Renal cortex interstitium (tissue), 11 donors: ENCODE measurements at regions not wholly inside any gene's neighbourhood (a gene's known extent, or its start where the extent isn't known, plus 50 kb on each side); places are given as distances from the start of the nearest gene placed in this dataset.
"Not testable (repeated sequence)": the region's sequence is repeated elsewhere in the genome, so short reads cannot be mapped to it uniquely, and the experiment has no call there.

Experiments
- DNase-seq, 11 donors: peaks; one replicate each; pipeline ENCODE4 v3.0.0-alpha.2; 2013; ENCODE audit warnings: low read depth in 9 of 11, low spot score in 4 of 11; ENCODE audit errors: extremely low read depth in 1 of 11

DNA sequence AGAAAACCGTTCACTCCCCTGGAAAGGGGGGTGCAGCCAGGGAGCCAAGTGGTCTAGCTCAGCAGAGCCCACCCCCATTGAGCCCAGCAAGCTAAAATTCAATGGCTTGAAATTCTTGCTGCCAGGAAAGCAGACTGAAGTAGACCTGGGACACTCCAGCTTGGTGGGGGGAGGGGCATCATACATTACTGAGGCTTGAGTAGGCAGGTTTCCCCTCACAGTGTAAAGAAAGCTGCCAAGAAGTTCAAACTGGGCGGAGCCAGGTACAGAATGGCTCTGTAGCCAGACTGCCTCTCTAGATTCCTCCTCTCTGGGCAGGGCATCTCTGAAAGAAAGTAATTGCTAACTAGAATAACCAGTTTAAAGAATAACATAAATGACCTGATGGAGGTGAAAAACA lies 372.3 kb upstream of the F9 start:
- DNase-seq = peak in 4 of 11 donors; percentile 1 to 18 (median 5)

DNA sequence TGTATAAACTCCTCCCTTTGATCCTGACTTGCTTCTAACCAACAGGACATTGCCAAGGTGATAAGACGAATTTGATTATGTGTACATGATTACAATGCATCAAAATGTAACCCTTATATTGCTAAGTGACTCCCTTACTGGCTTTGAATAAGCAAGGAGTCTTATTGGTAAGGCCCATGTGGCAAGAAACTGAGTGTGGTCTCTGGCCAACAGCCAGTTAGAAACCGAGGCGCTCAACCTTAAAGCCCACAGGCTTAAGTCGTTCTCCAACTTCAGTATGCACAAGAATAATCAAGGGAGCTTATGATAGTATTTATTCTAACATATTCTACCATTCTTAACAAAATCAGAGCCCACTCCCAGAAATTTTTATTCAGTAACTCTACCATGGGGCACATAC lies 374.2 kb upstream of the F9 start:
- DNase-seq = no peak

DNA sequence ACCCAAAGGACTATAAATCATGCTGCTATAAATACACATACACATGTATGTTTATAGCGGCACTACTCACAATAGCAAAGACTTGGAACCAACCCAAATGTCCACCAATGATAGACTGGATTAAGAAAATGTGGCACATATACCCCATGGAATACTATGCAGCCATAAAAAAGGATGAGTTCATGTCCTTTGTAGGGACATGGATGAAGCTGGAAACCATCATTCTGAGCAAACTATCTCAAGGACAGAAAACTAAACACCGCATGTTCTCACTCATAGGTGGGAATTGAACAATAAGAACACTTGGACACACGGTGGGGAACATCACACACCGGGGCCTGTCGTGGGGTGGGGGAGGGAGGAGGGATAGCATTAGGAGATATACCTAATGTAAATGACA lies 383.9 kb upstream of the F9 start:
- DNase-seq = not testable (repeated sequence)

DNA sequence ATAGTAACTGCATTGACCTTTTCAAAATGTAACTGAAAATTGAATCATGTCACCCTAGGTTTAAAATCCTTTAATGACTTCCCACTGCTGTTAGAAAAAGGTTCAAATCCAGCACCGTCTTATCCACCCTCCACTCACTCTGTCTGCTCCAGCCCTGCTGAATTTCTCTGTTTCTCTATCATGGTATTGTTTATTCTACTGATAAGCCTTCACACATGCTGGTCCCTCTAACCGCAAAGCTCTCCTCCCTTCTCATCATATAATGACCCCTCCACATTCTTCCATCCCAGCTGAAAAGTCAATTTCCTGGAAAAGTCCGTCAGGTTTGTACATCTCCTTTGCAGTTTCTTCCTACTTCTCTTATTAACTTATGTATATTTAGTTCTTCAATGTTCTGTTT lies 389.2 kb upstream of the F9 start:
- DNase-seq = no peak

DNA sequence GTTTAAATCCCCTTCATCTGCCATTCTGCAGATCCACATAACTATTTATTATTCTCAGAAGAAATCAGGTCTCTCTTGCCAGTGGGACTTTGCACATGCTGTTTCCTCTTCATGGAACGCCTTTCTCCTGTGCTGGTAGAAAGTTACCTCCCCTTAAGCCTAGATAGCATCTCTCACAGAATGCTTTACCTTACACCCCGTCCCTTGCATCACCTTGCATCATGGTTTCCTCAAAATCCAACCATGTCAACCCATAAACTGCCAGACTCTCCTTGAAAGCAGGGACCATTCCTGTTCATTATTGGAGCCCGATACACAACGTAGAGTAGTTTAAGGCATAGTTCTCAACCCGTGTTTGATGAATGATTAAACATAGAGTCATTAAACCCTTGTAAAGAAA lies 396.2 kb upstream of the F9 start:
- DNase-seq = no peak

DNA sequence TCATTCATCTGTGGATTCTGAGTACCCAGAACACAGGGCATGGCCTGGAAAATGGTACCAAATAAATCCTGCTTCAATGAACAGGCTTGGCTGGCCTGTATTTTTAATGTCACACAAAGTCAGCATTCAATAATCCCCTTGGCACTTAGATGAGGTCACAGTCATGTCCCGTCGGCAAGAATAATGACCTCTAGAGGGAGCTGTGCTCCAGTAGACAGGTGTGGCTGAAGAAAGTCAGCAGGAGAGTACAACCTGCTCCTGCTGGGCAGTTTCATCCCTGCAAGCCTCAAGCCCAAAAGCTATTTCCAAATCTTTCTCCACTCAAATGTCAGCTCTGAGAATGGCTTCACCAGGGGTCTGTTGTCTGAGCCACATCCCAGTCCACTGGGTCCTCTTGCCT lies 404.0 kb upstream of the F9 start:
- DNase-seq = peak in 9 of 11 donors; percentile 0 to 24 (median 5)

DNA sequence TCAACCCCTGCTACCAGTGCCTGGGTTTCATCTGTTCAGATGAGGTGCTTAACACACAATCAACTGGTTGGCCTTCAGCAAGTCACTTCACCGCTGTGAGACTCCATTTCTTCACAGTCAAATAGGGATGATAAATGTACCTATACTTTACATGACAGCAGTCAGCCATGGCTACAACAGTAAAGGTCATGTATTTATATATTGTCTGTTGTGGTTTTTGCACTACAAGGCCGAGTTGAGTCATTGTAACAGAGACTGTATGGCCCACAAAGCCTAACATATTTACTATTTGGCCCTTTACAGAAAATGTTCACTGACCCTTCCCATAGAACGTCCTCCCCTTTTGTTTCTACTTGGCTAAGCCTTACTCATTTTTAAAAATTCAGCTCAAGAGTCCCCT lies 404.6 kb upstream of the F9 start:
- DNase-seq = no peak

DNA sequence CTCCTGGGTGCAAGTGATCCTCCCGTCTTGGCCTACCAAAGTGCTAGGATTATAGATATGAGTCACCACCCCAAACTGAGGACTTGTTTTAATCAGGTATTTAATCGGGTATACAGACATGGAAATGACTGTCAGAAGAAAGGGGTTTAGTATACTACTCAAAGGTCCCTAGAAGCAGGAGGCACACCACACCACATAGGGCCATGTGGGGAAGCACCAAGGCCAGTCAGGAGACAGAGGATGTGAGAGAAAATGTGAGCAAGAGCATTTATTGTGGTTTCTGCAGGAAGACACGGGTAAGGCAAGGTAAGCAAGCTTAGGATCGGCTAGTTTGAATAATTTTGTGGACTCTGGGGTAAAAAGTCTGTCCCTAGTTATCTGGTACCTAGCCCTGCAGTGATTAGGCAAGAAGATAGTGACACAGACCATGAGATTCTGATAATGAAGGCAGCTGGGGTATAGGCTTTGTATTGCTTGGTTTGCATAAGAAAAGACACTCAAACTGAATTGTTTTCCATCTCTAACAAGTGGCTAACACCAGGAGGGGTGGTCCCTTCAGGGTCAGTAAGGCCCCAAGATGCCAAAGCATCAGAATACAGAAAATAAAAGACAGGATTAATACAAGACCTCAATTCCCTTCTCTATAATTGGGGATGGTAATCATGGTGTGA lies 408.8 kb upstream of the F9 start:
- no peak for DNase-seq

DNA sequence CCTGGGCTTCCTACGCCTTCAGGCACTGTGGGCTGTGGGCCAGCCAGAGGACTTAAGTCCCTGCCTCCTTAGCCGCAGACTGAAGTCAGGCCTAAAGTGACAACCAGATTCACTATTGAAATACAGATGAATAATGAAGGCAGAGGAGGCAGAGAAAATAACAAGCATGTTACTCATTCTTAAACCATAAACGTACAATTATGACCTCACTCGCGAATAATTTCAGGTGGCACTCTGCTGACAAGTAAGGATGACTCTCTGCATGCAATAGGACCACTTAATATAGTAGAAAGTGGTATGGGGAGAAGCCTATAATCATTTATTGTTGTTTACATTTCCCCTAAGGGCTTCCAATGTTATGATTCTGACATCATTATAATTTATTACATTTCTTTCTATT lies 409.2 kb upstream of the FGF13 start:
- no peak for DNase-seq

DNA sequence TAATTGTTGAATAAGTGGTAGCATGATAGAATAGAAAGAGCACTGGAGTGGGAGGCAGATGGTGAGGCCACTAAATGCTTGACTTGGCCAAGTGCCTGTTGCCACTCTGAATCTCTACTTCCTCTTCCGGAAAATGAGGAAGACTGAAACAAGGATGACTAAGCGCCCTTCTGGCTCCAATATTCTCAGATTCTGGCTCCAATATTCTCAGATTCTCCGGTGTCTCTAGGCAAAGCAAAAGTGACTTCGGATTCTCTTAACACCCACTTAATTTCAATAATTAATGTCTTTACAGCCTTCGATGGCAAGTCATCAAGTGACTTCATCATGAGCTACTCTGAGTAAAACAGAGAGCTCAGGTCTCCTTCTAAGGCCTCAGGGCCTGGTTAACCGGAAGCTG lies 402.2 kb upstream of the FGF13 start:
- no peak for DNase-seq

DNA sequence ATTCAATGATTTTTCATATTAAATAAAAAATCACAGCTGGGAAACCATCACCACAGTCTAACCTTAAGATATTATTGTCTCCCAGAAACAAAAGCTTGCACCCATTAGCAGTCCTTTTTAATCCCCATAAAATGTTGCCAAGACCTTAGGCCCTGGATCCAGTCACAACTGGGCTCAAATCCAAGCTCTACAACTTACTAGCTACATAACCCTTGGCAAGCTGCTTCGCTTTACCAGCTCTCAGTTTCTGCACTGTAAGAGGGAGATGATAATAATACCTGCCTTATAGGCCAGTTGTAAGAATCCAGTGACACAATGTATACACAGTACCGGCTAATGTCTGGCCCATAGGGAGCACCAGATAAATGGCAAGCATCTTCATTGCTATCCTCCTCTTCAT lies 400.9 kb upstream of the FGF13 start:
- DNase-seq = no peak

DNA sequence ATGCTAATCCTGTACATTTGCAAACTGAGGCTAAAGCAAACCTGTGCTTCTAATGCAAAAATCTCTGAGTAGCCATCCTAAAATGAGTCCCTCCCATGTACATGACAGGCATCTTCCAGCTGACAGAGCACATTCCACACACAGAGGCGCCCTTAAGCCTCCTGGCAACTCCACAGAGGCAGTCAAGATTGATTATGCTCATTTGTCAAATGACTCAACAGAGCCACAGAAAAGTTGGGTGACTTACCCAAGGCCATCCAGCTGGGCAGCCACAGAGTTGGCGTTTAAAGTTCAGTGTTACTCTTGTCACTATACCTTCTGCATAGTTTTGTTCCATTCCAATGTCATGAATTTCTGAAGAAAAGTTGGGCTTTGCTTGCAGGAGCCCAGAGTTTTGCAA lies 394.6 kb upstream of the FGF13 start:
- no peak for DNase-seq

DNA sequence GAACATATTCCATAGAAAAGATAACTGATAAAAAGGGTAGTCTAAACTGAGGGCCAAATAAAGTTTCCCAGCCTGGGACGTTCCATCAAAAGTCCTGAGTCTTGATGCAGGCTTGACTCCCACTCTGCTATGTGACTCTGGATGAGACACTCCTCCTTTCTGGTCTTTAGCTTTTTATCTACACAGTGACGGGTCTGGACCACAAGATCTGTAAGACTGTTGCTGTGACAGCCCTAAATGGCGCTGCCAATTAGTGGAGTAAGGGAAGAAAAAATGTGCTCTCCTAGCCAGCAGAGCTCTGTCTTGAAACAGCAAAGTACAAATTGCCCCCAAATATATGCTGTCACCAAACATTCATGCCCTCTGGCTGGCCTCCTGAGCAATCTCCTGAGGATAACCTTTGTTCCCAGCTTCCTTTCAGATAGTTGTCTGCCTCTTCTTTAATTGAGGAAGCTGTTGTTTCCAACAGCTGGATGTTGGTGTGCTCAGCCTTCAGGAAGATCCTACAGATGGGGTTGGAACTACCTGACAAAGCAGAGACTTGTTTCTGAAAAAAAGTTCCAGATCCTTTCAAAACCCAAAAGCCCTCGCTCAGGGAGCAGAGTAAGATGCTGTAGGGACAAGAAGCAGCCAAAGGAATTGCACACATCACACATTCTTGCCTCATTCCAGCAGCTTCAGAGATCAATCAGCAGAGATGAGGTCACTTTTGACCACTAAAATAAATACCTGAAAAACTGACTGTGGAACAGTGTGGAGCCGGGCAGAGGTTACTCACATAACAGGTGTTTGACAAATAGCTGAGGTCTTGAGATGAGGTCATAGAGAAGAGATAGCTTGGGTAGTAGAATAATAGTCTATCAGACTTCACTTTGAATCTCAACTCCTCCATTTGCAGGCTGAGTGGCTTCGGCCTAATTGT lies 383.4 kb upstream of the FGF13 start:
- no peak for DNase-seq

DNA sequence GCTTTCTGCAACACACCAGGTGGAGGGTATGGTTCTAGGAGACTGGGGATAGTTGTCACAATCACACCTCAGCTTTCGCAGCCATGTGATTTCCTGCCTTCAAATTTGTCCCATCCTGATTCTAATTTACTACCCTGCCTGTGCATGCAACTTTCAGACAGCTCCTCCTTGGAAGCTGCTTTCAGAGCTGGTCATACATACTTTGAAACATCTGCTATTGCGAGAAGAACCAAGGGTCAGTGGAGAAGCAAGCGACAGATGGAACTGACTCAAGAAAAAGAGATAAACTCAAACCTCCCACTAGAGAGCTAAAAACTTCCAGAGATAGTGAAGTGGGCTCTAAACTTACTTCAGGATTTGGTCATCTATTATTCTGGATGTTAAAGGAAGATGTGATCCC lies 381.7 kb upstream of the FGF13 start:
- no peak for DNase-seq

DNA sequence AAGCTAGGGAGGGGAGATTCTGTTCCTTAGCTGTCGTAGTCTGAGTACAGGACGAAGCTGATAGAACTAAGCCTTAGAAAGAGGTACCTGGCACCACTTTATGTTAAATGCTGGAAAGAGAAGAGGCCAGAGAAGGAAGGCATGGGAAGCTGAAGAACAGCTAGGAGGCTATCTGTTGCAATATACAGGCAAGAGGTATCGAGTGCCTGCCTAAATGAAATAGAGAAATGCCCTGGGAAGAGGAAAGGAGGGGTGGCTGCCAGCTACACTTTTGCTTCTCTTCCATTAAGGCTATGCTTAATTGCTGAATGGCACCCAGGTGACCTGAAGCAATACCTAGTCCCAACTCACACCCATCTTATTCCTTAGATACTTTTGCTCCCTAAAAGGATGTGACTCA lies 380.4 kb upstream of the FGF13 start:
- DNase-seq = no peak

DNA sequence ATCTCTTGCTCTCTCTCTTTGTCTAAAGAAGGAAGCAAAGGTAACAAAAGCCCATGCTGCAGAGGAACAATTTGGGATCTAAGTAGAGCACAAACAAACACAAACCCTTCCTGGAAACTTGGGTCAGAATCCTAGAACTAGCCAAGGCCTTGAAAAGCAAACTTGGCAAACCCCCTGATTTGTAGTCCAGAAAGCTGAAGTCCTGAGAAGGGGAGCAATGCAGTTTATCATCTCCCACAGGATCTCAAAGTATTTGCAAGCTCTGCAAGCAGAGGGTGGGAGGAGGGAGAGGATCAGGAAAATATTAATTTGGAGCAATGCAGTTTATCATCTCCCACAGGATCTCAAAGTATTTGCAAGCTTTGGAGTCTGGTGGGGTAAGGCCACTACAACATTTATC lies 379.5 kb upstream of the FGF13 start:
- DNase-seq = no peak

DNA sequence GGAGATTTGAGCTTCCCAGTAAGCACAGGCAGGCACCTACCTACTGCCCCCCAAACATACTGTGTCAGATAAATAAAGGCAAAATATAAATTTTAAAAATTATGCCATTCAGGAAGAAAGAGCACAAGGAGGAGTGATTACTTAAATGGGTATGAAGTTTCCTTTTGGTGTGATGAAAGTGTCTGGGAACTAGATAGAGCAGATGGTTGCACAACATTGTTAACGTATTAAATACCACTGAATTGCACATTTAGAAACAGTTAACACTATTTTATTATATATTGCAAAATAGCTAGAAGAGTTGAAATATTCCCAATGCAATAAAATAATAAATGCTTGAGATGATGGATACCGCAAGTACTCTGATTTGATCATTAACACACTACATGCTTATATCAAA lies 374.7 kb upstream of the FGF13 start:
- no peak for DNase-seq

DNA sequence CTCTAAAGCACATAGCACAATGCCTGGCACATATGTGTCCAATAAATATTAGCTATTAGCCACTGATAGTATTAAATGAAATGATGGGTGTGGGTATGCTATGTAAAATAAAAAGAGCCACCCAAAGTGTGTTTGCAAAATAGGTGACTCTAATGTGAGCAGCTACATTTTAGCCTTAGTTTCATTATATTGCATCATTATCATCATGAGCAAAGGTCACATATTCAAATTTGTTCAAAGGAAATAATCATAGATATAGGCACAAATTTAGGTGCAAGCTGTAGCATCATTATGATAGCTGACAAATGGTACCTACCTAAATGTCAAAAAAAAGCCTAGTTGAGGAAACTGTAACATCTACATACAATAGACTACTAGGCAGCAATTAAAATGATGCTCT lies 373.9 kb upstream of the FGF13 start:
- DNase-seq = no peak

DNA sequence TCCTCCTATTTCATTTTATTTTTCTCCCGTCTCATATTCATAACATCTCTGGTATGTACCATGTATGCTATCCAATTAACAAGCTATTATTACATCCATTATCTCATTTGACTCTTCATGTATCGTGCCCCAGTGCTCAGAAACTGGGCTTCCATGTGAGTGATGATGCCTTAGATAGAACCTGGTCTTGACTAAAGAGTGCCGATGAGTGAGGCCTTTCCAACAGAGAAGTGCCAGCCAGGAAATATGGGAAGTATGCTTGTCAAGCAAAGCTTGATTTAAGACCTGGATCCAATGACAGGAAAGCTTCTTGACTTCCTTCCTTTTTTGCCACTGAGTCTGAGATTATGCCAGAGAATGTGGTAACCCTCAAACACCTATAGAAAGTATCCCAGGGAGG lies 371.7 kb upstream of the FGF13 start:
- DNase-seq = no peak

DNA sequence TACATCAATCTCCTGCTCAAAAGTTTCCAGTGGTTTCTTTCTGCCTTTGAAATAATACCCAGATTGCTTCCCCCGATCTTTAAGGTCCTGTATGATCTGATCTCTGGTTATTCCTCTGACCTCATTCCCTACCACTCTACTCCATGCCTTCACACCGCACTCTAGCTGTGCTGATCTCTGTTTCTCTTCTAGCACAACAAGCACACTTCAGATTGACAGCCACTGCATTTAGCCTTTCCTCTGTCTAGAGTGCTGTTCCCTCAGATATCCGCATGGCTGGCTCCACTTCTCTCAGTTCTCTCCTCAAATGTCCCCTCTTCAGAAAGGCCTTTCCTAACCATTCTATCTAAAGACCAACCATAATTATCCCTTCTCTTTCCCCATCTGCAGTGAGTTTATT lies 370.4 kb upstream of the FGF13 start:
- no peak for DNase-seq

DNA sequence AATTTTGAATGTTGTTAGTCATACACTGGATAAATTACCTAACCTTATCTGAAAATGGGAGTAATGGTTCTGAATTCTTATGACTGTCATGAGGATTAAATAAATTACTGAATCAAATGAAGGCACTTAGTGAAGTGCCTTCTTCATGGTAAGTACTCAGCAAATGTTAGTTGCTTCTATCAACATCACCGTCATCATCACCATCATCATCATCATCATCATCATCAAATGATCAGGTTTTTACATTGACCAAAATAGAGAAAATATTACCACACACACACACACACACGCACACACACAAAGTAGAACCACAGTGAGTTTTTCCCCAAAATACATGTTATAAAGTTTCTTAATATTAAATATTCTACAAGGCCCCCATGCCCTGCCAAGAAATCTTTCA lies 368.3 kb upstream of the FGF13 start:
- DNase-seq = no peak
